NCI-H510A treated with DMSO at 0.1 percent for 48 hours (cell line): ENCODE measurements at regions not wholly inside any gene's neighbourhood (a gene's known extent, or its start where the extent isn't known, plus 50 kb on each side); places are given as distances from the start of the nearest gene placed in this dataset.
"Not testable (repeated sequence)": the region's sequence is repeated elsewhere in the genome, so short reads cannot be mapped to it uniquely, and the experiment has no call there.

Experiments
- DNase-seq: peaks from one replicate; lab custom pipeline; 2025; lab: John Stamatoyannopoulos, UW

- no peak for DNase-seq
These were observed 288.3 kb upstream of the GALNTL6 start for GRCh38 chr4:171524903-171525302.

- DNase-seq: no peak
These were observed 291.5 kb upstream of the GALNTL6 start for GRCh38 chr4:171521726-171522125.

GRCh38 chr4:171519457-171519856, 293.7 kb upstream of the GALNTL6 start:
- DNase-seq: no peak

GRCh38 chr4:171517883-171518282, 295.3 kb upstream of the GALNTL6 start:
- DNase-seq: no peak

- no peak for DNase-seq
These were observed 296.5 kb upstream of the GALNTL6 start for GRCh38 chr4:171516694-171517093.

- DNase-seq: no peak
These were observed 328.5 kb upstream of the GALNTL6 start for GRCh38 chr4:171484681-171485080.

- no peak for DNase-seq
These were observed 335.0 kb upstream of the GALNTL6 start for GRCh38 chr4:171478181-171478580.

GRCh38 chr4:171475111-171475510, 338.1 kb upstream of the GALNTL6 start:
- not testable (repeated sequence) for DNase-seq

GRCh38 chr4:171473155-171473554, 340.0 kb upstream of the GALNTL6 start:
- no peak for DNase-seq

GRCh38 chr4:171472230-171472629, 341.0 kb upstream of the GALNTL6 start:
- no peak for DNase-seq

GRCh38 chr4:171464499-171464898, 348.7 kb upstream of the GALNTL6 start:
- DNase-seq: no peak

GRCh38 chr4:171461191-171461590, 352.0 kb upstream of the GALNTL6 start:
- DNase-seq: no peak

GRCh38 chr4:171448919-171449481, 364.2 kb upstream of the GALNTL6 start:
- no peak for DNase-seq

- DNase-seq: no peak
These were observed 364.8 kb upstream of the GALNTL6 start for GRCh38 chr4:171448358-171448757.

- DNase-seq: no peak
These were observed 371.8 kb upstream of the GALNTL6 start for GRCh38 chr4:171441300-171441941.

- DNase-seq: no peak
These were observed 379.5 kb upstream of the GALNTL6 start for GRCh38 chr4:171433674-171434073.

GRCh38 chr4:171432536-171432935, 380.7 kb upstream of the GALNTL6 start:
- no peak for DNase-seq

- DNase-seq: no peak
These were observed 382.7 kb upstream of the GALNTL6 start for GRCh38 chr4:171430495-171430894.

GRCh38 chr4:171397175-171397574, 416.0 kb upstream of the GALNTL6 start:
- no peak for DNase-seq

GRCh38 chr4:171390626-171391025, 422.6 kb upstream of the GALNTL6 start:
- DNase-seq: peak; percentile 23

- no peak for DNase-seq
These were observed 434.9 kb upstream of the GALNTL6 start for GRCh38 chr4:171378323-171378722.

- DNase-seq: no peak
These were observed 436.5 kb upstream of the GALNTL6 start for GRCh38 chr4:171376724-171377123.

GRCh38 chr4:171353535-171353934, 459.7 kb upstream of the GALNTL6 start:
- DNase-seq: no peak

GRCh38 chr4:171348090-171348489, 465.1 kb upstream of the GALNTL6 start:
- no peak for DNase-seq
